Hepatocyte (in vitro differentiated cells): ENCODE measurements at regions not wholly inside any gene's neighbourhood (a gene's known extent, or its start where the extent isn't known, plus 50 kb on each side); places are given as distances from the start of the nearest gene placed in this dataset.

ENCODE experiments used
- DNase-seq: peaks from one replicate; pipeline ENCODE4 v3.0.0-alpha.2; 2016; ENCODE audit warnings: low spot score
- H2AFZ ChIP-seq: fragments of 200-600 bp; sonication (generic); 2 replicates; pipeline ENCODE4 v1.6.0; 2016; ENCODE audit warnings: antibody characterized with exemption, mild to moderate bottlenecking
- H3K27ac ChIP-seq: fragments of 200-600 bp; sonication (generic); 2 replicates; pipeline ENCODE4 v1.5.1; 2016; ENCODE audit warnings: mild to moderate bottlenecking
- H3K27me3 ChIP-seq: fragments of 200-600 bp; sonication (generic); 2 replicates; pipeline ENCODE4 v1.6.1; 2016
- H3K36me3 ChIP-seq: fragments of 200-600 bp; sonication (generic); replicated peaks from 2 replicates; pipeline ENCODE4 v1.5.1; 2016; ENCODE audit warnings: low read depth; ENCODE audit not compliant: insufficient read depth
- H3K4me1 ChIP-seq: fragments of 200-600 bp; sonication (generic); 2 replicates; pipeline ENCODE4 v1.5.1; 2016; ENCODE audit warnings: mild to moderate bottlenecking, moderate library complexity; ENCODE audit not compliant: insufficient read depth
- H3K4me2 ChIP-seq: fragments of 200-600 bp; sonication (generic); 2 replicates; pipeline ENCODE4 v1.6.0; 2016
- H3K4me3 ChIP-seq: fragments of 200-600 bp; sonication (generic); 2 replicates; pipeline ENCODE4 v1.5.1; 2016; ENCODE audit warnings: mild to moderate bottlenecking
- H3K79me2 ChIP-seq: fragments of 200-600 bp; sonication (generic); 2 replicates; pipeline ENCODE4 v1.6.0; 2017; ENCODE audit warnings: mild to moderate bottlenecking
- H3K9me2 ChIP-seq: fragments of 200-600 bp; sonication (generic); replicated peaks from 2 replicates; pipeline ENCODE4 v1.6.0; 2017; ENCODE audit warnings: mild to moderate bottlenecking; ENCODE audit not compliant: insufficient read depth
- H3K9me3 ChIP-seq: fragments of 200-600 bp; sonication (generic); 2 replicates; pipeline ENCODE4 v1.5.1; 2016; ENCODE audit warnings: low read depth, mild to moderate bottlenecking
- H4K20me1 ChIP-seq: fragments of 200-600 bp; sonication (generic); 2 replicates; pipeline ENCODE4 v1.6.0; 2016; ENCODE audit warnings: mild to moderate bottlenecking; ENCODE audit not compliant: insufficient read depth, poor library complexity, severe bottlenecking
- CTCF ChIP-seq: fragments of 200-600 bp; sonication (generic); IDR thresholded peaks from 2 replicates; pipeline ENCODE4 v1.5.1; 2016; ENCODE audit warnings: antibody characterized with exemption, mild to moderate bottlenecking; ENCODE audit not compliant: poor library complexity
- EZH2 ChIP-seq: fragments of 200-600 bp; sonication (generic); IDR thresholded peaks from 2 replicates; pipeline ENCODE4 v1.6.1; 2016; ENCODE audit warnings: antibody characterized with exemption, mild to moderate bottlenecking, borderline replicate concordance
- EZH2phosphoT487 ChIP-seq: fragments of 200-600 bp; sonication (generic); IDR thresholded peaks from one replicate; pipeline ENCODE4 v1.6.1; 2018; ENCODE audit warnings: antibody characterized with exemption, mild to moderate bottlenecking, low read depth, moderate library complexity; ENCODE audit not compliant: unreplicated experiment, severe bottlenecking
- WGBS: methylation state at CpG from one replicate; pipeline ENCODE4 v1.1.6; 2016; ENCODE audit warnings: low lambda C conversion rate; ENCODE audit errors: missing lambda C conversion rate; 5-methylcytosine and 5-hydroxymethylcytosine counted together

GRCh38 chr6:145214570-145214969 is 520.8 kb downstream of the EPM2A start:
- H3K9me2 ChIP-seq, result no peaks in the 10 kb centered on the region
- peak overlapping the region; percentile 51 for H3K4me2 ChIP-seq
- no peaks in the 10 kb centered on the region for H4K20me1 ChIP-seq
- peaks cover 8% of the 10 kb centered on the region for H3K4me1 ChIP-seq
- no peaks in the 10 kb centered on the region for H3K36me3 ChIP-seq
- H3K27me3 ChIP-seq, result no peaks in the 10 kb centered on the region
- TF ChIP-seq EZH2, result no peak
- TF ChIP-seq EZH2phosphoT487, result no peak
- TF ChIP-seq CTCF, result peak; percentile 76
- no peak overlapping the region for H2AFZ ChIP-seq
- WGBS, result 6% methylated on average over 2 of the region's 2 CpGs
- no peak overlapping the region for H3K27ac ChIP-seq
- H3K9me3 ChIP-seq, result no peaks in the 10 kb centered on the region
- peak; percentile 52 for DNase-seq
- H3K4me3 ChIP-seq, result no peak overlapping the region
- no peaks in the 10 kb centered on the region for H3K79me2 ChIP-seq

DNA sequence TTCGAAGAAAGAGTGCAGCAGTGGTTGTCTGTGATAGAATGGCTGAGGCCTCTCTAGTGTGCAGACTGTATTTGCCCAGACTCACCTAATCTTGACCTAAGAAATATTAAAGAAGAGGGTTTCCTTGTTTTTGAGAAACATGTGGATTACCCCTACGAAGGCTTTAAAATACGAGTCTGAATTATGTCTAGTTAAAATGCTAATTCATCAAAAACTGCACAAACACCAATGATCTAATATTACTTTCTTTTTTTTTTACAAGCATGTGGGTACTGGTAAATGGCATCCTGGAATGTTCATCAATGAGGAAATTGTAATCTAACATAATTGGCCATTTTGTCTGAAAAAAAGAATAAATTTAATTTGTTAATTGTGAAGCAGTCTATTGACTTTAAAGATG is 510.9 kb downstream of the EPM2A start:
- Histone ChIP-seq H3K4me2 (no peak overlapping the region), H3K79me2 (no peaks in the 10 kb centered on the region), H3K27ac (no peak overlapping the region), H3K9me3 (no peaks in the 10 kb centered on the region), H2AFZ (no peak overlapping the region), H3K27me3 (no peaks in the 10 kb centered on the region), H3K4me1 (no peaks in the 10 kb centered on the region), H3K9me2 (no peaks in the 10 kb centered on the region), H3K36me3 (no peaks in the 10 kb centered on the region), H4K20me1 (no peaks in the 10 kb centered on the region), H3K4me3 (no peak overlapping the region)
- TF ChIP-seq EZH2phosphoT487 (no peak), CTCF (no peak), EZH2 (no peak)
- no peak for DNase-seq
- 96% methylated on average over 3 of the region's 3 CpGs for WGBS

GRCh38 chr6:145225500-145225899 is 509.8 kb downstream of the EPM2A start:
- Histone ChIP-seq H4K20me1 (no peaks in the 10 kb centered on the region), H3K9me3 (no peaks in the 10 kb centered on the region), H3K4me3 (no peak overlapping the region), H3K27me3 (no peaks in the 10 kb centered on the region), H3K9me2 (no peaks in the 10 kb centered on the region), H3K4me2 (no peak overlapping the region), H3K79me2 (no peaks in the 10 kb centered on the region), H3K36me3 (no peaks in the 10 kb centered on the region), H3K4me1 (no peaks in the 10 kb centered on the region), H3K27ac (no peak overlapping the region), H2AFZ (no peak overlapping the region)
- no peak for DNase-seq
- TF ChIP-seq EZH2 (no peak), EZH2phosphoT487 (no peak), CTCF (no peak)
- WGBS, result 92% methylated on average over 3 of the region's 3 CpGs

DNA sequence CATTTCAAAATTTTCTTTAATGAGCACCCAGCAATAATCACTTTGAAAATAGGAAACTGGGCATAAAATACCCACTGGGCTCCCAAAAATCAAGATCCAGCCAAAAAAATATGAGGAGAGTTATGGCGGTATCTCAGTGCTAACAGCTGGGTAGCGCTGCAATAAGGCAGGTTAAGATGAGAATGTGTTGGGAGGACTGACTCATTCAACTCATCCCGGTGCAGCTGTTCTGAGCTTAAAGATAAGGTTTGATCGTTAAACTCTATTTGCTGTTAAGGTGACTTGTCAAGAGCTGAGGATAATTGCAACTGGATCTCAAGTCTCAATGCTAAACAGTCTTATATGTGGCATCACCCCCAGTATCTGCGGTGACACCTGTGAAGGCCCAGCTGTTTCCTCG is 507.7 kb downstream of the EPM2A start:
- WGBS, result 68% methylated on average over 6 of the region's 6 CpGs
- Histone ChIP-seq H3K4me3 (no peak overlapping the region), H3K4me2 (no peak overlapping the region), H3K27ac (no peak overlapping the region), H3K36me3 (no peaks in the 10 kb centered on the region), H3K4me1 (no peaks in the 10 kb centered on the region), H3K9me3 (no peaks in the 10 kb centered on the region), H3K79me2 (no peaks in the 10 kb centered on the region), H3K9me2 (no peaks in the 10 kb centered on the region), H3K27me3 (no peaks in the 10 kb centered on the region), H2AFZ (no peak overlapping the region), H4K20me1 (no peaks in the 10 kb centered on the region)
- no peak for DNase-seq
- no peak for TF ChIP-seq EZH2
